ENCODE measurements at regions not wholly inside any gene's neighbourhood (a gene's known extent, or its start where the extent isn't known, plus 50 kb on each side); places are given as distances from the start of the nearest gene placed in this dataset.

GRCh38 chr2:104412384-104412783 lies 441.5 kb upstream of the POU3F3 start:
- TF ChIP-seq CTCF (IDR thresholded peaks at IDR 0.05), result peak in 4 of 6 experiments; percentile 38 to 66 (median 58)
- TF ChIP-seq POLR2A (IDR thresholded peaks at IDR 0.05), result no peak

Data from Peyer's patch (tissue), 4 donors.